ENCODE measurements at regions not wholly inside any gene's neighbourhood (a gene's known extent, or its start where the extent isn't known, plus 50 kb on each side); places are given as distances from the start of the nearest gene placed in this dataset.

GRCh38 chr17:17400070-17400469 is 76.7 kb upstream of the MED9 start:
- intact Hi-C loops (cut with micrococcal nuclease; ENCODE audit: unreplicated experiment) = loop anchor here (5.0 kb wide), 1 partner anchor 43 kb away; no protein-coding TSS in a partner anchor
- H3K9me2 ChIP-seq (ENCODE audit: insufficient read depth, low read length) = no peaks in the 10 kb centered on the region
- BruUV-seq (replicated peaks) = no TSS peak
- H3K27ac ChIP-seq (ENCODE audit: low read depth, low read length, poor library complexity, severe bottlenecking) = no peak overlapping the region
- H2AFZ ChIP-seq (ENCODE audit: low read length) = no peak overlapping the region
- no peak overlapping the region for H3K4me2 ChIP-seq (ENCODE audit: low read length)
- H3K36me3 ChIP-seq (ENCODE audit: insufficient read depth, low read length) = no peaks in the 10 kb centered on the region
- DNase-seq (ENCODE audit: low spot score) = no peak
- peaks cover 30% of the 10 kb centered on the region for H3K4me1 ChIP-seq (ENCODE audit: insufficient read depth, low read length, poor library complexity, severe bottlenecking)
- H3K9me3 ChIP-seq (ENCODE audit: low read length) = no peaks in the 10 kb centered on the region
- no peaks in the 10 kb centered on the region for H3K79me2 ChIP-seq (ENCODE audit: insufficient read depth, low read depth, low read length)
- POLR2A ChIA-PET = no interaction called here
- TF ChIP-seq EZH2phosphoT487 (IDR thresholded peaks at IDR 0.05; ENCODE audit: borderline replicate concordance, low read depth, low read length) (no peak), CTCF (conservative IDR thresholded peaks at IDR 0.05; ENCODE audit: low read length) (no peak)
- H4K20me1 ChIP-seq (ENCODE audit: insufficient read depth, low read length) = no peaks in the 10 kb centered on the region
- no peak overlapping the region for H3K4me3 ChIP-seq (ENCODE audit: low read depth, low read length, poor library complexity, severe bottlenecking)
- CTCF ChIA-PET (ENCODE audit: unreplicated experiment) = no interaction called here

GRCh38 chr17:17400566-17401184 is 76.1 kb upstream of the MED9 start:
- H3K9me3 ChIP-seq (ENCODE audit: low read length) = no peaks in the 10 kb centered on the region
- no TSS peak for BruUV-seq (replicated peaks)
- no peaks in the 10 kb centered on the region for H4K20me1 ChIP-seq (ENCODE audit: insufficient read depth, low read length)
- H3K4me3 ChIP-seq (ENCODE audit: low read depth, low read length, poor library complexity, severe bottlenecking) = no peak overlapping the region
- H3K27ac ChIP-seq (ENCODE audit: low read depth, low read length, poor library complexity, severe bottlenecking) = no peak overlapping the region
- intact Hi-C loops (cut with micrococcal nuclease; ENCODE audit: unreplicated experiment) = loop anchor here (5.0 kb wide), 1 partner anchor 43 kb away; no protein-coding TSS in a partner anchor
- DNase-seq (ENCODE audit: low spot score) = no peak
- H3K9me2 ChIP-seq (ENCODE audit: insufficient read depth, low read length) = no peaks in the 10 kb centered on the region
- H2AFZ ChIP-seq (ENCODE audit: low read length) = no peak overlapping the region
- no peaks in the 10 kb centered on the region for H3K36me3 ChIP-seq (ENCODE audit: insufficient read depth, low read length)
- no peaks in the 10 kb centered on the region for H3K79me2 ChIP-seq (ENCODE audit: insufficient read depth, low read depth, low read length)
- no peak overlapping the region for H3K4me2 ChIP-seq (ENCODE audit: low read length)
- TF ChIP-seq CTCF (conservative IDR thresholded peaks at IDR 0.05; ENCODE audit: low read length) (no peak), EZH2phosphoT487 (IDR thresholded peaks at IDR 0.05; ENCODE audit: borderline replicate concordance, low read depth, low read length) (no peak)
- POLR2A ChIA-PET = no interaction called here
- H3K4me1 ChIP-seq (ENCODE audit: insufficient read depth, low read length, poor library complexity, severe bottlenecking) = peaks cover 34% of the 10 kb centered on the region
- CTCF ChIA-PET (ENCODE audit: unreplicated experiment) = no interaction called here

GRCh38 chr17:17401271-17401781 is 75.5 kb upstream of the MED9 start:
- H3K4me3 ChIP-seq (ENCODE audit: low read depth, low read length, poor library complexity, severe bottlenecking) = no peak overlapping the region
- ChIA-PET POLR2A (no interaction called here), CTCF (ENCODE audit: unreplicated experiment) (no interaction called here)
- H3K9me2 ChIP-seq (ENCODE audit: insufficient read depth, low read length) = no peaks in the 10 kb centered on the region
- H3K27ac ChIP-seq (ENCODE audit: low read depth, low read length, poor library complexity, severe bottlenecking) = no peak overlapping the region
- H3K79me2 ChIP-seq (ENCODE audit: insufficient read depth, low read depth, low read length) = no peaks in the 10 kb centered on the region
- H3K36me3 ChIP-seq (ENCODE audit: insufficient read depth, low read length) = no peaks in the 10 kb centered on the region
- H4K20me1 ChIP-seq (ENCODE audit: insufficient read depth, low read length) = no peaks in the 10 kb centered on the region
- TF ChIP-seq CTCF (conservative IDR thresholded peaks at IDR 0.05; ENCODE audit: low read length) (peak; percentile 61), EZH2phosphoT487 (IDR thresholded peaks at IDR 0.05; ENCODE audit: borderline replicate concordance, low read depth, low read length) (no peak)
- no TSS peak for BruUV-seq (replicated peaks)
- H2AFZ ChIP-seq (ENCODE audit: low read length) = no peak overlapping the region
- no peaks in the 10 kb centered on the region for H3K9me3 ChIP-seq (ENCODE audit: low read length)
- DNase-seq (ENCODE audit: low spot score) = peak; percentile 33
- H3K4me2 ChIP-seq (ENCODE audit: low read length) = no peak overlapping the region
- peaks cover 36% of the 10 kb centered on the region for H3K4me1 ChIP-seq (ENCODE audit: insufficient read depth, low read length, poor library complexity, severe bottlenecking)
- intact Hi-C loops (cut with micrococcal nuclease; ENCODE audit: unreplicated experiment) = loop anchor here (5.0 kb wide), 1 partner anchor 44 kb away; no protein-coding TSS in a partner anchor

All from OCI-LY7 (cell line).